DOHH2 (cell line): ENCODE measurements at regions not wholly inside any gene's neighbourhood (a gene's known extent, or its start where the extent isn't known, plus 50 kb on each side); places are given as distances from the start of the nearest gene placed in this dataset.

Source experiments
- H3F3A ChIP-seq: fragments of 200-600 bp; sonication (generic), shearing (Covaris generic); 2 replicates; pipeline ENCODE4 v1.6.0; 2016; ENCODE audit warnings: antibody characterized with exemption, mild to moderate bottlenecking; ENCODE audit not compliant: control insufficient read depth, insufficient read depth
- H3K27ac ChIP-seq: fragments of 200-600 bp; sonication (generic); 2 replicates; pipeline ENCODE4 v1.5.1; 2014; ENCODE audit warnings: low read depth, mild to moderate bottlenecking, low read length, moderate library complexity
- H3K27me3 ChIP-seq: fragments of 200-600 bp; sonication (generic); 2 replicates; pipeline ENCODE4 v1.6.1; 2014; ENCODE audit warnings: mild to moderate bottlenecking, low read length, mixed read lengths; ENCODE audit not compliant: control insufficient read depth
- H3K36me3 ChIP-seq: fragments of 200-600 bp; sonication (generic); 2 replicates; pipeline ENCODE4 v1.6.1; 2014; ENCODE audit warnings: mild to moderate bottlenecking, low read length, moderate library complexity, mixed read lengths; ENCODE audit not compliant: control insufficient read depth
- H3K4me1 ChIP-seq: fragments of 200-600 bp; sonication (generic); 2 replicates; pipeline ENCODE4 v1.6.1; 2014; ENCODE audit warnings: mild to moderate bottlenecking, low read length, mixed read lengths; ENCODE audit not compliant: control insufficient read depth
- H3K4me2 ChIP-seq: fragments of 200-600 bp; sonication (generic); 2 replicates; pipeline ENCODE4 v1.6.0; 2014; ENCODE audit warnings: mild to moderate bottlenecking, low read length, moderate library complexity
- H3K4me3 ChIP-seq: fragments of 200-600 bp; sonication (generic); 2 replicates; pipeline ENCODE4 v1.5.1; 2014; ENCODE audit warnings: mild to moderate bottlenecking, low read length, mixed read lengths
- H3K79me2 ChIP-seq: fragments of 200-600 bp; sonication (generic); 2 replicates; pipeline ENCODE4 v1.6.1; 2014; ENCODE audit warnings: mild to moderate bottlenecking, low read length, mixed read lengths; ENCODE audit not compliant: control insufficient read depth
- H3K9me2 ChIP-seq: fragments of 200-600 bp; sonication (generic); replicated peaks from 2 replicates; pipeline ENCODE4 v1.6.1; 2014; ENCODE audit warnings: mild to moderate bottlenecking, low read length, mixed read lengths; ENCODE audit not compliant: control insufficient read depth
- H3K9me3 ChIP-seq: fragments of 200-600 bp; sonication (generic); 2 replicates; pipeline ENCODE4 v1.6.1; 2014; ENCODE audit warnings: antibody characterized with exemption, low read length, mixed read lengths; ENCODE audit not compliant: control insufficient read depth, insufficient read depth
- H4K20me1 ChIP-seq: fragments of 200-600 bp; sonication (generic); 2 replicates; pipeline ENCODE4 v1.6.0; 2014; ENCODE audit warnings: low read depth, mild to moderate bottlenecking, antibody characterized with exemption, low read length, moderate library complexity; ENCODE audit not compliant: control insufficient read depth, insufficient read depth
- EZH2phosphoT487 ChIP-seq: fragments of 200-600 bp; sonication (generic); IDR thresholded peaks from 2 replicates; pipeline ENCODE4 v1.6.1; 2017; ENCODE audit warnings: borderline replicate concordance, mild to moderate bottlenecking, antibody characterized with exemption, low read length, moderate library complexity, mixed read lengths
- TF ChIP-seq, protein P1 (sequence below): fragments of 200-600 bp; sonication (generic); IDR thresholded peaks from one replicate; pipeline ENCODE4 v1.5.1; 2014; ENCODE audit warnings: antibody characterized with exemption, mild to moderate bottlenecking, low read depth, low read length; ENCODE audit not compliant: poor library complexity, severe bottlenecking

DNA sequence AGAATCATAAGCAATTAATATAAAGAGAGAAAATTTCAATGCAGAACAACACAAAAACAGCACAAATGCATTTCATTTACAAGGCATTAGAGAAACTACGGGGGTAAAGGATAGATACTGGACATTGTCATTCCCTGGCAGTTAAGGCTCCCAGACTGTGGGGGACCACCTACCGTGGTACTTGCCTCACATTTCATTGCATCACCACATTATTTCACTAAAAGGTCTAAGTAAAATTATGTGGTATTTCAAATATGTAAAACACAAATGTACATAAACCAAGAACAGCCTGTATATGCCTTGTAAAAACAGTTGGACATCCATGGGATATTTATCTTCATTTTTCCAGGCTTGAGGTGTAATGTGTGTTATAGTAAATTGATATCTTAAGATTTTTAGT is 571.2 kb upstream of the ZNF462 start:
- Histone ChIP-seq H3K4me3 (no peak overlapping the region), H4K20me1 (no peaks in the 10 kb centered on the region), H3K79me2 (no peaks in the 10 kb centered on the region), H3K4me2 (no peak overlapping the region), H3K4me1 (no peaks in the 10 kb centered on the region), H3F3A (no peaks in the 10 kb centered on the region), H3K27ac (no peak overlapping the region), H3K27me3 (no peaks in the 10 kb centered on the region), H3K9me3 (no peaks in the 10 kb centered on the region), H3K36me3 (no peaks in the 10 kb centered on the region), H3K9me2 (0 out of 2 replicates have a peak, but pooled peaks cover 2% of the 10 kb centered on the region)
- TF ChIP-seq EZH2phosphoT487, result no peak
- TF ChIP-seq, protein P1, sequence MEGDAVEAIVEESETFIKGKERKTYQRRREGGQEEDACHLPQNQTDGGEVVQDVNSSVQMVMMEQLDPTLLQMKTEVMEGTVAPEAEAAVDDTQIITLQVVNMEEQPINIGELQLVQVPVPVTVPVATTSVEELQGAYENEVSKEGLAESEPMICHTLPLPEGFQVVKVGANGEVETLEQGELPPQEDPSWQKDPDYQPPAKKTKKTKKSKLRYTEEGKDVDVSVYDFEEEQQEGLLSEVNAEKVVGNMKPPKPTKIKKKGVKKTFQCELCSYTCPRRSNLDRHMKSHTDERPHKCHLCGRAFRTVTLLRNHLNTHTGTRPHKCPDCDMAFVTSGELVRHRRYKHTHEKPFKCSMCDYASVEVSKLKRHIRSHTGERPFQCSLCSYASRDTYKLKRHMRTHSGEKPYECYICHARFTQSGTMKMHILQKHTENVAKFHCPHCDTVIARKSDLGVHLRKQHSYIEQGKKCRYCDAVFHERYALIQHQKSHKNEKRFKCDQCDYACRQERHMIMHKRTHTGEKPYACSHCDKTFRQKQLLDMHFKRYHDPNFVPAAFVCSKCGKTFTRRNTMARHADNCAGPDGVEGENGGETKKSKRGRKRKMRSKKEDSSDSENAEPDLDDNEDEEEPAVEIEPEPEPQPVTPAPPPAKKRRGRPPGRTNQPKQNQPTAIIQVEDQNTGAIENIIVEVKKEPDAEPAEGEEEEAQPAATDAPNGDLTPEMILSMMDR, result no peak

DNA sequence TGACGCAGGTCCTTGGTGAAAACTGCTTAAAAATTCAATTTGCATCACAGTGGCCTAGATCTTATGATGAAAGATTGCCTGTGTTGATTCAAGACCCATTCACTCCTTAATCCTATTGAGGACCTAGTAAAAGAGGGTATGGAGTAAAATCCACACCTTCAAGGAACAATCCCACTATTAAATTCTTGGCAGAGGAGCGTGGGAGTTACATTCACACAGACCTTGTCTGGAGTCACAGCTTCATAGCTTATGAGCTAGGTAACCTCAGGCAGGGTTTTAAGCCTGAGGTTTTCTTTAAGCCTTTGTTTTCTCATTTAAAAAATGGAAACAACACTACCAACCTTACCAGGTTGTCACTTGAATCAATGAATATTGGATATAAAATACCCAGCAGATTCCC is 566.5 kb upstream of the ZNF462 start:
- H3K9me2 ChIP-seq, result no peaks in the 10 kb centered on the region
- no peaks in the 10 kb centered on the region for H3K79me2 ChIP-seq
- no peak overlapping the region for H3K27ac ChIP-seq
- TF ChIP-seq, protein P1, result no peak
- TF ChIP-seq EZH2phosphoT487, result no peak
- H3K4me1 ChIP-seq, result no peaks in the 10 kb centered on the region
- H3K36me3 ChIP-seq, result no peaks in the 10 kb centered on the region
- H3K4me3 ChIP-seq, result no peak overlapping the region
- H3F3A ChIP-seq, result no peaks in the 10 kb centered on the region
- H3K4me2 ChIP-seq, result no peak overlapping the region
- H3K27me3 ChIP-seq, result no peaks in the 10 kb centered on the region
- no peaks in the 10 kb centered on the region for H4K20me1 ChIP-seq
- H3K9me3 ChIP-seq, result no peaks in the 10 kb centered on the region

GRCh38 chr9:106298997-106299396 is 564.0 kb upstream of the ZNF462 start:
- Histone ChIP-seq H3K4me3 (no peak overlapping the region), H3K4me1 (no peaks in the 10 kb centered on the region), H3K4me2 (no peak overlapping the region), H4K20me1 (no peaks in the 10 kb centered on the region), H3K27ac (no peak overlapping the region), H3F3A (no peaks in the 10 kb centered on the region), H3K36me3 (no peaks in the 10 kb centered on the region), H3K27me3 (no peaks in the 10 kb centered on the region), H3K9me2 (no peaks in the 10 kb centered on the region), H3K79me2 (no peaks in the 10 kb centered on the region), H3K9me3 (no peaks in the 10 kb centered on the region)
- TF ChIP-seq EZH2phosphoT487, result no peak
- TF ChIP-seq, protein P1, result no peak
